Urinary bladder (tissue), 3 donors: ENCODE measurements at regions not wholly inside any gene's neighbourhood (a gene's known extent, or its start where the extent isn't known, plus 50 kb on each side); places are given as distances from the start of the nearest gene placed in this dataset.

Experiments used
- DNase-seq: peaks from one replicate; pipeline ENCODE4 v3.0.0-alpha.2; 2015; ENCODE audit errors: extremely low spot score
- H3K27ac ChIP-seq: one replicate; pipeline ENCODE4 v1.5.1; 2013; ENCODE audit warnings: low read depth, mild to moderate bottlenecking, moderate library complexity
- H3K36me3 ChIP-seq: one replicate; pipeline ENCODE4 v1.6.1; 2013; ENCODE audit warnings: mild to moderate bottlenecking, moderate library complexity; ENCODE audit not compliant: insufficient read depth
- H3K4me1 ChIP-seq: one replicate; pipeline ENCODE4 v1.6.1; 2013; ENCODE audit warnings: mild to moderate bottlenecking, moderate library complexity; ENCODE audit not compliant: insufficient read depth
- H3K4me3 ChIP-seq: one replicate; pipeline ENCODE4 v1.5.1; 2013; ENCODE audit warnings: low read depth, low read length
- WGBS: extraction: QIAGEN DNeasy Blood & Tissue Kit; methylation state at CpG from one replicate; pipeline ENCODE4 v1.1.7; 2013; 5-methylcytosine and 5-hydroxymethylcytosine counted together
- donor health status: healthy with polysubstance abuse.
- donor health status: healthy.

DNA sequence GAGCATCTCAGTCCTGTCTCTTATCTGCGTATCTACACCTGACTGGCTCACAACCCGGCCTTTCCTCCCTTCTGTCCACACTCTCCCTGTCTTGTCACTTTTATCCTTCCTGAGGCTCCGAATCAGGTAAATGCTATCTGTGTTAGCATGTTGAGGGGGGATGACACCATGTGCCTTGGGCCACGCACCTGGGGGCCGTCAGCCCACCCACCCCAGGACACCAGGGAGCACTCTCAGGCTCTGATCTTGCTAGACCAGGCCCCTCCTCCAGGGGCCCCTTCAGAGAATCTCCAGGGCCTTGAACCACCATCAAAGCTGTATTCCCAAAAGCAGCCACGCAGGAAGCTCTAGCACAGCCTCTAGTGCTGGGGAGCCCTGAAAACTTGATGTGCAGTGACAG, 278.7 kb upstream of the SHH start:
- no peak overlapping the region for H3K27ac ChIP-seq
- 77% methylated on average over 6 of the region's 6 CpGs for WGBS
- DNase-seq, result no peak
- no peaks in the 10 kb centered on the region for H3K4me1 ChIP-seq
- no peaks in the 10 kb centered on the region for H3K36me3 ChIP-seq
- H3K4me3 ChIP-seq, result no peak overlapping the region

DNA sequence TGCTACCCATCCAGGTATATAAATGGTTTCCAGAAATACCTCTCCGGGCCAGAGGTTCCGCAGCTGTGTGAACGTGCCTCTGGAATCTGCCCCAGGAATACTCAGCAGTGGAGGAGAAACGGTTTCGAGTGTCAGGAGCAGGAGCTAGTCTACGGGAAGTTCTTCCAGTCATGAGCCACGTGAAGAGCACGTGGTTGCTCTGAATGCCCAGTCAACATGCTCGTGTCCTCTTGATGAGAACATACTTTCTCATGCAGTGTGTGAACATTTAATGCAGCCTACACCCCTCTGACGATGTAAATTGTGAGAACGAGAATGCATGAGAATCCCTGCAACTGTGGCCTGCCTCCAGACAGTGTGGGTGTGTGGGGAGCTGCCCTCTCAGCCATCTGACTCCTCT, 277.0 kb upstream of the SHH start:
- DNase-seq, result no peak
- Histone ChIP-seq H3K36me3 (no peaks in the 10 kb centered on the region), H3K4me3 (no peak overlapping the region), H3K27ac (no peak overlapping the region), H3K4me1 (no peaks in the 10 kb centered on the region)
- WGBS, result 87% methylated on average over 11 of the region's 11 CpGs

DNA sequence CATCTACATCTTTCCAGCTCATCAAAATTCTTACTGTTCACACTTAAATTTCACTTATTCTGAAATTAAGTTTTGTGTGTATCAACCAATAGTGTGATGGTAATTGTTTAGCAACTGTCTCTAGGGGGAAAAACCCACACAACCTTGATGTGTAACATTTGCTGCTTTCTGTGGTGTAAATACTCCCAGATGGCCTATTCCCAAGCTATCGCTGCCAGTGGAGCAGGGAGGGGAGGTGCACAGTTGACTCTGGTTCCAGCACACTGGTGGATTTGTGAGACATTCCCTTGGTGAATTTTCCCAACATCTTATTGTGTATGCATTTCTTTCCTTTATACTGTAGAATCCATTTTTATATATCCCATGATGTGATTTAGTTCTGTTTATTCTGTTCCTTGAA, 275.9 kb upstream of the SHH start:
- H3K4me3 ChIP-seq, result no peak overlapping the region
- H3K4me1 ChIP-seq, result no peaks in the 10 kb centered on the region
- WGBS, result 68% methylated on average over 1 of the region's 1 CpG
- no peak for DNase-seq
- H3K36me3 ChIP-seq, result no peaks in the 10 kb centered on the region
- no peak overlapping the region for H3K27ac ChIP-seq

DNA sequence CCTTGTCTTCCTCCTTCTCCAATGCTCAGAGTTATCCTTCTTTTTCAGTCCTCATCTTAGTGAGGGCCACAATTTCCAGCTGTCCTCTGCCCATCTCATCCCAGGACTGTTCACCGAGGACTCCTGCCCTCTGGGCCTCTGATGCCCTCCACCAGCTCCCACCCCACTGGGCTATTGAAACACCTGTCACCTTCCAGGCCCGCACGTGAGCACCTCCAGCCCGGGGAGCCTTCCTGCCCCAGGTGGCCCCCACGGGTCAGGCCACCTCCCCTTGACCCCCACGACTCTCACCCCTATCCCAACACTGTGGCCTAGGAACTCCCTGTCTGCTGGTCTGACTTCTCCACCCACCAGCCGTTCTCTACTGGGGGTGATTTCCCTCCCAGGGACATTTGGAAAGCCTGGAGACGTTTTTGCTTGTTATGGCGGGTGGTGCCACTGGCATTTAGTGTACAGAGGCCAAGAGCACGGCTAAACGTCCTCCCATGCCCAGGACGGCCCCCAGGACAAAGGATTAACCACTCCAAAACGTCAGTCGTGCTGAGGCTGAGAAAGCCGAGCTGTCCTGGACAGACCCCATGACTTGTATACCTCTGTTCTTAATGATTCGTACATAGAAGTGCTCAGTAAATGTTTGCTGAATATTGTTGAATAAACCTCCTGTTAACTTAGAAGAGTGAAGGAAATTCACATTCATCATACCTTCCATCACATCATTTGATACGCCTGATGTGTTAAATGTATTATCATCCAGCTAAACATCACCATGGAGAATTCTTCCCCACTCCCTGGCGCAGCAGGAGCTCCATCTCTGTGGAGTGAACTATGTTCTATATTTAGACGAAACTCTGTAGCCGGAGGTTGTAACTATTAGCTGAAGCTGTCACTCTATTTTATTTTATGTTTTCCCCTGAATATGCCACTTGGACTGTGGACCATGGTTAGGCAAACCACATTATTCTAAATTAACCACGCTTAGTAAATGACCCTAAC, 270.1 kb upstream of the SHH start:
- Histone ChIP-seq H3K4me1 (no peaks in the 10 kb centered on the region), H3K36me3 (no peaks in the 10 kb centered on the region), H3K27ac (no peak overlapping the region), H3K4me3 (no peak overlapping the region)
- no peak for DNase-seq
- WGBS, result 59% methylated on average over 21 of the region's 21 CpGs

DNA sequence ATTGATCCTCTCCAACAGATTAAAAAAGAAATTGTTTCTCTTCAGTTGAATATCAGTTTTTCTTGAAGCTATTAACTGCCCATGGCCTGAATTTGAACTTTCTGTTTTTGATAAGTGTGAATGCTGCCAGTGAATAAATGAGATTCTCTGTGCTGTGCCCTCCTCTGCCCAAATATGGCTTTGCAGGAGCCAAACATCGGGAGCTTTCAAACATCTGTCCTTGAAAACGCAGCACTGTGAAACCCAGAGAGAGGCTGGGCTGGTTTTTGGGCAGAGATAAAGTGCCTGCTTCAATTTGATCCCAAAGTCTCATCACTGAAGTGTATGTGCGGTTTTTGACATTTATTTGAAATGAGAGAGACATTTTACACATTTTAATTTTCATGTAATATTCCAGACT, 268.3 kb upstream of the SHH start:
- Histone ChIP-seq H3K36me3 (no peaks in the 10 kb centered on the region), H3K27ac (no peak overlapping the region), H3K4me1 (no peaks in the 10 kb centered on the region), H3K4me3 (no peak overlapping the region)
- WGBS, result 23% methylated on average over 3 of the region's 3 CpGs
- DNase-seq, result no peak

DNA sequence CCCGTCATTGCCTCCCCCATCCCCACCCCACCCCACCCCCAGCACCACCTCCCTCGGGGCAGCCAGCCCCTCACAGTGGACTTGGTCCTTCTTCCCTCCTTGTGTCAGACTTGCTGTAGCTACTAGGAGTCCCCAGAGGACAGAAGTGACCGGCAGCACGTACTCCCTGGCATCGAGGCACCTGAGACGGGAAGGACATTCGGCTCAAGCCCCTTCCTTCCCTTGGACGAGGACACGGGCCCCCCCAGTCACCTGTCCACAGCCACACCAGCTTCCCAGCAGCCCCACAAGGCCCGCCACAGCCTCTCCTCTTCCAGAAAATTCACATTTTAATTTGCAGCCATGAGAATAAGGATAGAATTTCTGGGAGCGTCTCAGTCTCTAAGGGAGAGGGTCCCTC, 267.8 kb upstream of the SHH start:
- H3K27ac ChIP-seq, result no peak overlapping the region
- no peaks in the 10 kb centered on the region for H3K36me3 ChIP-seq
- no peak overlapping the region for H3K4me3 ChIP-seq
- H3K4me1 ChIP-seq, result no peaks in the 10 kb centered on the region
- no peak for DNase-seq
- 79% methylated on average over 11 of the region's 11 CpGs for WGBS

DNA sequence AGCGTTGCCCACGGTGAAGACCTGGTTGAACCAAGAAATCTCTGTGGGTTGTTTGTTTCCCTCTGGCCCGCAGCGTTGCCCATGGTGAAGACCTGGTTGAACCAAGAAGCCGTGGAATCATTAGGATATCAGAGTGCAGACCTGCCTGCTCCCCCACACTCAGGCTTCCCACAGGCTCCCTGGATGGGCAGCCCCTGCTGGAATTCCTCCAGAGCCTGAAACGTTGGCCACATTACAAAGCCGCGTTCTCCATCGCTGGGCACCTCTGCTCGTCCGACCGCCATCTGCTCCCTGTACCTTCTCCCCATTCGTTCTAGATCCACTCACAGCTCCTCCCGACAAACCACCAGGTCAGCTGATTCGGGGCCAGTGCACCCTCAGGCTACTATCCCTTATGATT, 266.9 kb upstream of the SHH start:
- Histone ChIP-seq H3K4me3 (no peak overlapping the region), H3K27ac (no peak overlapping the region), H3K36me3 (no peaks in the 10 kb centered on the region), H3K4me1 (no peaks in the 10 kb centered on the region)
- 82% methylated on average over 15 of the region's 15 CpGs for WGBS
- DNase-seq, result no peak

DNA sequence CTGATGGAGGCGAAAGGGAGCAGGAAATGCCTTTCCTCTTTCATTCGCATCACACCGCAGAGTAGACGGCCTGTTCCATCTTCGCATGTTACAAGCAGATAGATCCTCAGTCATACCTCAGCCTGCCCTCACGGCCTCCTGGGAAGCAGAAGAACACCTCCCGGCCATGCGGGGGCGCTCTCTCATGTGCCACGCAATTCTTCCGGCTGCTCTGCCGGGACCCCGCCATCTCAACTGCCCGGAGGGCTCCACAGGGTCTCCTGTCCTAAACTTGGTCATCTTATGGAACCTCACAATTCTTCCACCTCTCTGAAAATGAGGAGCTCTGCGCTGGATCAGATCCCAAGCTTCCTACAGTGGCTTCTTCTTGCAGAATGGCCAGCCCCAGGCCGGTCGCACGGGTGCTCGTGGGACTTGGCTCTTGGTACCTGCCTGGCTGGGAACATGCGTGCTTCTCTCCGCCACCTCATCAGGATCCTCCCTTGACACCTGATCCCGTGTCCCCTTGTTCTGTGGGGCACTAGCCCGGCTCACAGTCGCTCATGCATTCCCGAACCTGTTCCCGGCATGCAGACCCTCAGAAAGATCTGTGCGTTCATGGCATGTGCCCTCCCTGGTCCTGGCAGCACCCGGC, 262.8 kb upstream of the SHH start:
- WGBS, result 93% methylated on average over 28 of the region's 28 CpGs
- DNase-seq, result no peak
- Histone ChIP-seq H3K36me3 (no peaks in the 10 kb centered on the region), H3K27ac (no peak overlapping the region), H3K4me1 (no peaks in the 10 kb centered on the region), H3K4me3 (no peak overlapping the region)

DNA sequence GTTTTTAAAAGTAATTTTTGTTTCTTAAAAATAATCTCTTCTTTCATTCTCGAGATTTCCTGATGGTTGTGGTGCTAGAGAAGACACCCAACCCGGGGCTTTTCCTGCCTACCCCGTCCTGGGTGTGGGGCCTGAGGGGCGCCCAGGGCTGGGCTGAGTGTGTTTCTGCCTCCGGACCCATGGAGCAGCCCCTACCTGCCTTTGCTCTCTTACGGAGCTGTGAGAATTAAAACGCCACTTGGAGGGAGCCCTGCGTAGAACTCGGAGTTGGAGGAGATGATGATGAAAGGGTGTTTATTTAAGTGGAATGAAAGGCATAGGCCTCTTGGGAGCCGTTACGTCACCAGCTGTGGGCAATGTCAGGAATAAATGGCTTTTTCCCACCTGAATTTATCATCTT, 261.8 kb upstream of the SHH start:
- DNase-seq, result no peak
- H3K4me1 ChIP-seq, result no peaks in the 10 kb centered on the region
- no peak overlapping the region for H3K27ac ChIP-seq
- WGBS, result 68% methylated on average over 11 of the region's 11 CpGs
- H3K4me3 ChIP-seq, result no peak overlapping the region
- H3K36me3 ChIP-seq, result no peaks in the 10 kb centered on the region

DNA sequence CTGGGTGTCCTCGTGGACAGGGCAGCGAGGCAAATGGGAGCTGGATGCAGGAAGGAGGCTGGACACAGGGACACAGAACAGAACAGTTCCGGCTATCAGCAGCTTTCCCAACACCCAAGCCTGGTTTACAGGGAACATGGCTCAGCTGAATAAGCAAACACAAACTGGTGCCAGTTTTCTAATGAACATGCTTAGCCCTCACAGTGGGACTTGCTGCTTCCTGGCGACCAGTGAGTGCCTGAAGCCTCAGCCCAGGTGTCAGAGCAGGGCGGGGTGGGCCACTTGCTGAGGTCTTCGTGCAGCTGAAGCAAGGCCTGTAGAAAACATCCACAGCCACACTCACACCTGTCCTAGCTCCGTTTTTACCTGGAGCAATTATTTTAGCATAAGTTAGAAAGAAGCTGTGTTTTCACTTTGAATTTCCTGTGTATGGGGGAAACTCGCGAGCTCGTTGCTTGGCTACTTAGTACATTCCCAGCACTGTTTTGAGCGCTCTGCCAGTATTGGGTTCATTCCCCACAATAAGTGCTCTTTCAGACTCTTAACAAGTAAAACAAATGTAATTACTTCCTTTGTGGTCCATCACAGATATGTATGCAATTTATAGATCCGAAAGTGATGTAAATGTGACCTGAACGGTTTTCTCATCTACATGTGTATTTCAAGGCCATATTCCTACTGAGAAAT, 261.2 kb upstream of the SHH start:
- no peaks in the 10 kb centered on the region for H3K4me1 ChIP-seq
- 83% methylated on average over 13 of the region's 13 CpGs for WGBS
- H3K36me3 ChIP-seq, result no peaks in the 10 kb centered on the region
- DNase-seq, result no peak
- no peak overlapping the region for H3K27ac ChIP-seq
- H3K4me3 ChIP-seq, result no peak overlapping the region

DNA sequence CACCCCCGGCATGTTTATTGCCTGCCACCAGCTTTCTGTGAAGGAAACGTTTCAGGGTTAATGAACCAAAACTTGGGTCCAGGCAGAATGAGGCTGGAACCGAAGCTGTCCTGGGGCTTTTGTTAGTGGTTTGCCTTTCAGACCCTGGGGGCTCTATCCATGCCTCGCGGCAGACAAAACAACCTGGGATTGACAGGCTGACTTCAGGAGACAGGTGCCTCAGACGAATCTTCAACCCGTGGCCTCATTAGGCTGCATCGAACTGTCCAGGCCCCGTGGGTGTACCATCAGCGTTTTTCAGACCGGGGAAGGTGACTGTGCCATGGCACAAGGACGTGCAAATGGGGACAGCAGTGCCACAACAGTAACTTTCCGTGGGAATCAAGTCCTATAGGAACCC, 259.3 kb upstream of the SHH start:
- 75% methylated on average over 13 of the region's 13 CpGs for WGBS
- H3K4me1 ChIP-seq, result no peaks in the 10 kb centered on the region
- no peak overlapping the region for H3K4me3 ChIP-seq
- no peak for DNase-seq
- H3K36me3 ChIP-seq, result no peaks in the 10 kb centered on the region
- H3K27ac ChIP-seq, result no peak overlapping the region

DNA sequence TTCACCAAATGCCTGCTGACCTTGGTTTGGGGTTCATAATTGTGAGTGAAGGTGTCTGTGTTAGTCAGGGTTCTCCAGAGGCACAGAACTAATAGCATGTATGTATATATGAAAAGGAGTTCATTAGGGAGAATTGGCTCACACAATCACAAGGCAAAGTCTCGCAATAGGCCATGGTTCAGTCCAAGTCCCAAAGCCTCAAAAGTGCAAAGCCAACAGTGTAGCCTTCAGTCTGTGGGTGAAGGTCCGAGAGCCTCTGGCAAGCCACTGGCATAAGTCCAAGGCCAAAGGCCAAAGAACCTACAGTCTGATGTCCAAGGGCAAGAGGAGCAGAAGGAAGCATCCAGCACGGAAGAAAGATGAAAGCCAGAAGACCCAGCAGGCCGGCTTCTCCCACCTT, 257.6 kb upstream of the SHH start:
- 89% methylated on average over 4 of the region's 4 CpGs for WGBS
- H3K27ac ChIP-seq, result no peak overlapping the region
- DNase-seq, result no peak
- H3K4me3 ChIP-seq, result no peak overlapping the region
- no peaks in the 10 kb centered on the region for H3K36me3 ChIP-seq
- H3K4me1 ChIP-seq, result no peaks in the 10 kb centered on the region

DNA sequence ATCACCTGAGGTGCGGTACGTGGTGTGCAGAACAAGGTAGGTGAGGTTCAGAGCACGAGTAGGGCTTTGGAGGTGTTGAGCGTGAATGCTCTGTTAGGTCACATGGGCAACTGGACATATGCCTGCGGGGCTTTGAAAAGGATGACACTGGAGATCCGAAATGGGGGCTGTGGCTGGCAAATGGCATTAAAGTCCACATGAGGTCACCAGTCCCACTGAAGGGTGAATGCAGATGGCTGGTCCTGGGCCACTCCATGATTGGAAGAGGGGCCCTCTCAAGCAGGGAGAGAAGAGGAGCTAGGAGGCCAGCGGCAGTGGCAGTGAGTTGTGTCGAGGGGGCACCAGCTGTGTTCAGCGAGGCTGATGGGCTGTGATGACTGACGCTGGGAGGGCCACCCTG, 254.9 kb upstream of the SHH start:
- DNase-seq, result no peak
- 93% methylated on average over 10 of the region's 10 CpGs for WGBS
- Histone ChIP-seq H3K4me1 (no peaks in the 10 kb centered on the region), H3K36me3 (no peaks in the 10 kb centered on the region), H3K4me3 (no peak overlapping the region), H3K27ac (no peak overlapping the region)

DNA sequence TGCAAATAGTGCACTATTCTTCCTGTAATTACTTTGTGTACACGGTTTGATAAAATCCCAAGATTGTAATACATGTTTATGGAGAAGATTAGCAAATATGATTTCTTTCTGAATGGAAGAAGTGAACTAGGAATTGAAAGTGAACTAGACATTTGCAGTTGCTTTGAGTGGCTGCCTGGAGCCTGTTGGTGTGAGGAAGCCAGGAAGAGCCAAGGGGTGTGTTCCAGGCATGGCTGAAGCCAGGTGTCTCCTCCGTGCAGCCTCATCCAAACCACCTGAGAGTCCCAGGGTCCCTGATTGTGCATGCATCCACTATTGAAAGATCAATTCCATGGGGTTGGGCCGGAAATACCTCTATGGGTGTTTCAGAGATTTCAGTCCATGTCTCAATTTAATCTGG, 253.1 kb upstream of the SHH start:
- 50% methylated on average over 3 of the region's 3 CpGs for WGBS
- no peaks in the 10 kb centered on the region for H3K4me1 ChIP-seq
- no peaks in the 10 kb centered on the region for H3K36me3 ChIP-seq
- no peak overlapping the region for H3K27ac ChIP-seq
- no peak for DNase-seq
- no peak overlapping the region for H3K4me3 ChIP-seq
